GM21717 (cell line): ENCODE measurements at regions not wholly inside any gene's neighbourhood (a gene's known extent, or its start where the extent isn't known, plus 50 kb on each side); places are given as distances from the start of the nearest gene placed in this dataset.
"Not testable (repeated sequence)": the region's sequence is repeated elsewhere in the genome, so short reads cannot be mapped to it uniquely, and the experiment has no call there.

Experiments used
- ATAC-seq: cut with Tn5 transposase; IDR thresholded peaks from one replicate; pipeline ENCODE4 v1.9.1; 2021; ENCODE audit warnings: mild to moderate bottlenecking, moderate library complexity; ENCODE audit not compliant: unreplicated experiment

GRCh38 chr6:12474167-12475140 lies 184.3 kb downstream of the EDN1 start:
- no peak for ATAC-seq

- ATAC-seq = no peak
These were observed 186.3 kb downstream of the EDN1 start for GRCh38 chr6:12476484-12476883.

GRCh38 chr6:12477616-12478015 lies 187.5 kb downstream of the EDN1 start:
- no peak for ATAC-seq

GRCh38 chr6:12478921-12479320 lies 188.8 kb downstream of the EDN1 start:
- no peak for ATAC-seq

- no peak for ATAC-seq
These were observed 189.3 kb downstream of the EDN1 start for GRCh38 chr6:12479451-12479850.

- no peak for ATAC-seq
These were observed 189.7 kb downstream of the EDN1 start for GRCh38 chr6:12479881-12480280.

- no peak for ATAC-seq
These were observed 190.2 kb downstream of the EDN1 start for GRCh38 chr6:12480379-12480778.

- ATAC-seq = no peak
These were observed 191.1 kb downstream of the EDN1 start for GRCh38 chr6:12481292-12481691.

- no peak for ATAC-seq
These were observed 191.7 kb downstream of the EDN1 start for GRCh38 chr6:12481850-12482249.

GRCh38 chr6:12482386-12483375 lies 192.5 kb downstream of the EDN1 start:
- no peak for ATAC-seq

- peak; percentile 77 for ATAC-seq
These were observed 193.6 kb downstream of the EDN1 start for GRCh38 chr6:12483712-12484111.

- no peak for ATAC-seq
These were observed 194.4 kb downstream of the EDN1 start for GRCh38 chr6:12484519-12484918.

- ATAC-seq = no peak
These were observed 195.1 kb downstream of the EDN1 start for GRCh38 chr6:12485226-12485764.

GRCh38 chr6:12485837-12486236 lies 195.7 kb downstream of the EDN1 start:
- ATAC-seq = no peak

- no peak for ATAC-seq
These were observed 200.3 kb downstream of the EDN1 start for GRCh38 chr6:12490351-12490903.

GRCh38 chr6:12490904-12491571 lies 200.9 kb downstream of the EDN1 start:
- ATAC-seq = no peak

GRCh38 chr6:12492929-12493328 lies 202.8 kb downstream of the EDN1 start:
- ATAC-seq = not testable (repeated sequence)

- ATAC-seq = no peak
These were observed 203.3 kb downstream of the EDN1 start for GRCh38 chr6:12493446-12493845.

GRCh38 chr6:12494161-12494560 lies 204.0 kb downstream of the EDN1 start:
- no peak for ATAC-seq

- no peak for ATAC-seq
These were observed 211.8 kb downstream of the EDN1 start for GRCh38 chr6:12501990-12502389.
